HepG2 (cell line): ENCODE measurements at regions not wholly inside any gene's neighbourhood (a gene's known extent, or its start where the extent isn't known, plus 50 kb on each side); places are given as distances from the start of the nearest gene placed in this dataset.

ENCODE experiments used
- ATAC-seq: fragments of 200-7000 bp; cut with Tn5 transposase; 3 replicates; pipeline ENCODE4 v1.9.1; 2020; ENCODE audit warnings: mild to moderate bottlenecking, moderate library complexity
- BruUV-seq: library from RNA; stranded (reverse); fragments of 400-500 nt; replicated peaks from 2 replicates; lab custom pipeline; 2021; lab: Mats Ljungman, UMichigan
- CTCF ChIA-PET: fragments of 300-600 bp; formaldehyde crosslinking; extraction: SDS; loops from one replicate; lab custom pipeline; 2021; ENCODE audit warnings: low total read pairs, inconsistent platforms, low intra/inter-chr PET ratio; lab: Yijun Ruan, JAX
- POLR2A ChIA-PET: fragments of 350-600 bp; sonication (Branson Sonifier 250); formaldehyde crosslinking; loops from one replicate; lab custom pipeline; 2020; ENCODE audit warnings: antibody characterized with exemption, inconsistent platforms; lab: Yijun Ruan, JAX
- DNase-seq: peaks from one replicate; pipeline ENCODE4 v3.0.0-alpha.2; 2015; ENCODE audit warnings: low spot score
- FAIRE-seq: peaks from 3 replicates; lab custom pipeline; 2011; peaks lifted over from hg19 to GRCh38; lab: Jason Lieb, UNC
- H2AFZ ChIP-seq: one replicate; pipeline ENCODE4 v1.6.1; 2011; ENCODE audit warnings: low read length, inconsistent platforms
- H3K27ac ChIP-seq: fragments of 300-600 bp; 3 replicates; pipeline ENCODE4 v1.8.0; 2011; ENCODE audit warnings: mixed run types, mild to moderate bottlenecking, mixed read lengths, low read length, inconsistent platforms; ENCODE audit not compliant: insufficient read depth; ENCODE audit errors: extremely low read length
- H3K27me3 ChIP-seq, 2 experiments: fragments of 200-600 bp in 1 of 2; 2 replicates in 1 of 2; 3 replicates in 1 of 2; pipeline versions ENCODE4 v1.6.0 to v1.8.0; 2011; ENCODE audit warnings: low read length in 2 of 2, mild to moderate bottlenecking in 2 of 2, moderate library complexity in 2 of 2, inconsistent platforms in 1 of 2; ENCODE audit not compliant: insufficient read depth in 2 of 2, control insufficient read depth in 1 of 2
- H3K36me3 ChIP-seq, 2 experiments: fragments of 200-600 bp in 1 of 2; replicated peaks in 1 of 2; 2 replicates in 1 of 2; 3 replicates in 1 of 2; pipeline versions ENCODE4 v1.5.1 to v1.8.0; 2011; ENCODE audit warnings: low read length in 2 of 2, inconsistent platforms in 1 of 2; ENCODE audit not compliant: insufficient read depth in 2 of 2, control insufficient read depth in 1 of 2
- H3K4me1 ChIP-seq: 2 replicates; pipeline ENCODE4 v1.5.1; 2012; ENCODE audit warnings: low read length, inconsistent platforms; ENCODE audit not compliant: insufficient read depth
- H3K4me2 ChIP-seq: 2 replicates; pipeline ENCODE4 v1.6.0; 2011; ENCODE audit warnings: low read depth, low read length, inconsistent platforms
- H3K4me3 ChIP-seq, 3 experiments: fragments of 200-600 bp in 1 of 3; sonication (generic), shearing (Covaris generic) in 1 of 3; replicated peaks in 1 of 3; 2 replicates each; pipeline ENCODE4 v1.5.1; 2011 to 2016; ENCODE audit warnings: low read length in 3 of 3, inconsistent platforms in 2 of 3, low read depth in 2 of 3, mild to moderate bottlenecking in 2 of 3, control low read depth in 1 of 3, mixed read lengths in 1 of 3; ENCODE audit not compliant: insufficient read depth in 1 of 3
- H3K79me2 ChIP-seq: one replicate; pipeline ENCODE4 v1.6.1; 2011; ENCODE audit warnings: low read length, inconsistent platforms; ENCODE audit not compliant: insufficient read depth
- H3K9ac ChIP-seq: 2 replicates; pipeline ENCODE4 v1.6.0; 2011; ENCODE audit warnings: mild to moderate bottlenecking, low read depth, low read length, inconsistent platforms; ENCODE audit not compliant: insufficient read depth
- H3K9me3 ChIP-seq: 2 replicates; pipeline ENCODE4 v1.5.1; 2012; ENCODE audit warnings: mild to moderate bottlenecking, low read length
- H4K20me1 ChIP-seq: 2 replicates; pipeline ENCODE4 v1.6.0; 2011; ENCODE audit warnings: inconsistent platforms, mild to moderate bottlenecking, low read length, moderate library complexity; ENCODE audit not compliant: insufficient read depth
- HMG20B ChIP-seq: conservative IDR thresholded peaks from 2 replicates; pipeline ENCODE4 v1.6.1; 2016; ENCODE audit warnings: missing genetic modification reagents, missing compliant biosample characterization
- HNRNPH1 ChIP-seq: fragments of 200-400 bp; formaldehyde crosslinking; optimal IDR thresholded peaks from 2 replicates; pipeline ENCODE3; 2017; ENCODE audit warnings: mild to moderate bottlenecking, low read depth, low read length
- ISL2 ChIP-seq: sonication (generic); formaldehyde crosslinking; IDR thresholded peaks from 2 replicates; pipeline ENCODE4 v1.5.0; 2020; ENCODE audit warnings: missing genetic modification reagents
- MYPOP ChIP-seq: sonication (generic); formaldehyde crosslinking; IDR thresholded peaks from 2 replicates; pipeline ENCODE4 v1.8.1; 2023; ENCODE audit warnings: mild to moderate bottlenecking, moderate library complexity, missing genetic modification reagents
- NFRKB ChIP-seq: fragments of 450-650 bp; IDR thresholded peaks from 2 replicates; pipeline ENCODE4 v1.6.1; 2017
- NR2F1 ChIP-seq, 2 experiments: fragments of 450-650 bp in 1 of 2; formaldehyde crosslinking in 1 of 2; IDR thresholded peaks; 2 replicates each; pipeline versions ENCODE4 v1.5.0 to v1.6.1; 2016 to 2020; ENCODE audit warnings: mild to moderate bottlenecking in 1 of 2, missing compliant biosample characterization in 1 of 2, missing genetic modification reagents in 1 of 2, moderate library complexity in 1 of 2
- PHB2 ChIP-seq: fragments of 450-650 bp; IDR thresholded peaks from 2 replicates; pipeline ENCODE4 v1.6.1; 2018; ENCODE audit not compliant: partially characterized antibody
- RBM39 ChIP-seq: fragments of 200-400 bp; formaldehyde crosslinking; IDR thresholded peaks from one replicate; pipeline ENCODE4 v1.6.1; 2018; ENCODE audit warnings: antibody characterized with exemption, mild to moderate bottlenecking, low read depth, low read length; ENCODE audit not compliant: poor library complexity, severe bottlenecking
- RCOR2 ChIP-seq: IDR thresholded peaks from 2 replicates; pipeline ENCODE4 v1.6.1; 2016; ENCODE audit warnings: missing biosample characterization, missing genetic modification reagents
- SATB2 ChIP-seq: sonication (generic); formaldehyde crosslinking; IDR thresholded peaks from 2 replicates; pipeline ENCODE4 v1.5.0; 2020; ENCODE audit warnings: missing genetic modification reagents
- SMARCE1 ChIP-seq: fragments of 450-650 bp; IDR thresholded peaks from 2 replicates; pipeline ENCODE4 v1.6.1; 2017; ENCODE audit warnings: borderline replicate concordance
- ZBTB14 ChIP-seq: sonication (generic); formaldehyde crosslinking; IDR thresholded peaks from 2 replicates; pipeline ENCODE4 v1.4.0; 2020; ENCODE audit warnings: missing genetic modification reagents
- ZFY ChIP-seq: sonication (generic); formaldehyde crosslinking; IDR thresholded peaks from 2 replicates; pipeline ENCODE4 v1.4.0; 2020; ENCODE audit warnings: missing genetic modification reagents
- ZNF234 ChIP-seq: sonication (generic); formaldehyde crosslinking; conservative IDR thresholded peaks from 2 replicates; pipeline ENCODE4 v1.5.1; 2020; ENCODE audit warnings: mild to moderate bottlenecking, missing genetic modification reagents
- ZNF326 ChIP-seq: sonication (generic); formaldehyde crosslinking; IDR thresholded peaks from 2 replicates; pipeline ENCODE4 v1.4.0; 2020; ENCODE audit warnings: missing genetic modification reagents, borderline replicate concordance
- ZNF569 ChIP-seq: sonication (generic); formaldehyde crosslinking; IDR thresholded peaks from 2 replicates; pipeline ENCODE4 v1.5.0; 2020; ENCODE audit warnings: mild to moderate bottlenecking, missing genetic modification reagents, moderate library complexity, borderline replicate concordance
- ZNF883 ChIP-seq: sonication (generic); formaldehyde crosslinking; IDR thresholded peaks from 2 replicates; pipeline ENCODE4 v1.5.1; 2020; ENCODE audit warnings: mild to moderate bottlenecking, missing genetic modification reagents; ENCODE audit errors: not compliant biosample characterization
- WGBS: methylation state at CpG from one replicate; pipeline ENCODE4 v1.1.6; 2017; ENCODE audit warnings: low lambda C conversion rate; 5-methylcytosine and 5-hydroxymethylcytosine counted together
- in situ Hi-C: cut with HindIII; loops from 2 replicates; pipeline ENCODE4 v1.10.0; 2017; ENCODE audit warnings: low pct_unique_long_range_greater_than_20kb; ENCODE audit not compliant: extremely low pct_ligation_motif_present
- intact Hi-C: fragments of 100-400 bp; cut with micrococcal nuclease; formaldehyde crosslinking; loops from one replicate; pipeline ENCODE4 v1.10.0; 2022; ENCODE audit not compliant: unreplicated experiment
- TF ChIP-seq, protein P1 (sequence below): sonication (generic); formaldehyde crosslinking; IDR thresholded peaks from 2 replicates; pipeline ENCODE4 v1.8.1; 2022; ENCODE audit warnings: mild to moderate bottlenecking, missing genetic modification reagents

GRCh38 chr10:8894148-8894547 is 839.7 kb downstream of the GATA3 start:
- no peak for FAIRE-seq
- ATAC-seq = no peak
- TF ChIP-seq ZNF326 (CRISPR knock-in tag) = no peak
- no peak for TF ChIP-seq NFRKB
- TF ChIP-seq ZNF569 (CRISPR knock-in tag) = no peak
- TF ChIP-seq, protein P1, sequence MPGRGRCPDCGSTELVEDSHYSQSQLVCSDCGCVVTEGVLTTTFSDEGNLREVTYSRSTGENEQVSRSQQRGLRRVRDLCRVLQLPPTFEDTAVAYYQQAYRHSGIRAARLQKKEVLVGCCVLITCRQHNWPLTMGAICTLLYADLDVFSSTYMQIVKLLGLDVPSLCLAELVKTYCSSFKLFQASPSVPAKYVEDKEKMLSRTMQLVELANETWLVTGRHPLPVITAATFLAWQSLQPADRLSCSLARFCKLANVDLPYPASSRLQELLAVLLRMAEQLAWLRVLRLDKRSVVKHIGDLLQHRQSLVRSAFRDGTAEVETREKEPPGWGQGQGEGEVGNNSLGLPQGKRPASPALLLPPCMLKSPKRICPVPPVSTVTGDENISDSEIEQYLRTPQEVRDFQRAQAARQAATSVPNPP = no peak
- no peak for TF ChIP-seq ZBTB14 (CRISPR knock-in tag)
- no peak for TF ChIP-seq PHB2
- no peak for TF ChIP-seq ISL2 (CRISPR knock-in tag)
- no peak for TF ChIP-seq SATB2 (CRISPR knock-in tag)
- no peak for TF ChIP-seq SMARCE1
- no peak for TF ChIP-seq RBM39
- TF ChIP-seq ZNF883 (CRISPR knock-in tag) = no peak
- no peak for TF ChIP-seq RCOR2 (CRISPR knock-in tag)
- no peak for TF ChIP-seq MYPOP
- no peak for TF ChIP-seq HNRNPH1
- no peak for TF ChIP-seq HMG20B
- no peak for TF ChIP-seq ZNF234 (CRISPR knock-in tag)
- no peak for TF ChIP-seq ZFY
- no peak for TF ChIP-seq NR2F1 (CRISPR knock-in tag; IDR thresholded peaks at IDR 0.05)
- no peak overlapping the region for H3K4me2 ChIP-seq
- H3K79me2 ChIP-seq = no peaks in the 10 kb centered on the region
- under 1% methylated on average over 4 of the region's 4 CpGs for WGBS
- in situ Hi-C loops = no loop called here
- H3K27me3 ChIP-seq = no peaks in the 10 kb centered on the region
- no peak overlapping the region for H3K4me3 ChIP-seq
- BruUV-seq = no TSS peak
- no peak for DNase-seq
- intact Hi-C loops = no loop called here
- H3K9ac ChIP-seq = no peak overlapping the region
- H2AFZ ChIP-seq = no peak overlapping the region
- ChIA-PET POLR2A (no interaction called here), CTCF (no interaction called here)
- H3K4me1 ChIP-seq = no peaks in the 10 kb centered on the region
- H4K20me1 ChIP-seq = no peaks in the 10 kb centered on the region
- H3K27ac ChIP-seq = no peak overlapping the region
- H3K9me3 ChIP-seq = no peaks in the 10 kb centered on the region; the same call in 1 of the 2 replicates
- no peaks in the 10 kb centered on the region for H3K36me3 ChIP-seq
